Mucosa of descending colon (tissue), 3 donors: ENCODE measurements at regions not wholly inside any gene's neighbourhood (a gene's known extent, or its start where the extent isn't known, plus 50 kb on each side); places are given as distances from the start of the nearest gene placed in this dataset.
A peak's percentile ranks its signal among the peaks of the same experiment; 100 is the strongest.

Experiments
- ATAC-seq: fragments of 200-7000 bp; cut with Tn5 transposase; one replicate; pipeline ENCODE4 v1.9.1; 2020; ENCODE audit warnings: mild to moderate bottlenecking, moderate library complexity
- DNase-seq, 3 donors: peaks; one replicate each; pipeline ENCODE4 v3.0.0-alpha.2; 2020
- H3K36me3 ChIP-seq: fragments of 200-600 bp; one replicate; pipeline ENCODE4 v1.8.0; 2021; ENCODE audit warnings: low read depth, mild to moderate bottlenecking
- H3K4me1 ChIP-seq: fragments of 200-600 bp; one replicate; pipeline ENCODE4 v1.8.0; 2021; ENCODE audit warnings: low read depth, mild to moderate bottlenecking
- H3K4me3 ChIP-seq: fragments of 200-600 bp; one replicate; pipeline ENCODE4 v1.8.0; 2021; ENCODE audit warnings: mild to moderate bottlenecking
- H3K9me3 ChIP-seq: fragments of 200-600 bp; one replicate; pipeline ENCODE4 v1.8.0; 2021; ENCODE audit warnings: mild to moderate bottlenecking
- intact Hi-C, 2 donors: fragments of 100-400 bp; cut with DNase I in 1 of 2; cut with micrococcal nuclease in 1 of 2; formaldehyde crosslinking; loops; one replicate each; pipeline versions ENCODE4 v1.11.0 to v1.11.1; 2022; cut with DNase I, micrococcal nuclease
- TF ChIP-seq, protein P1 (sequence below): fragments of 200-600 bp; IDR thresholded peaks from one replicate; pipeline ENCODE4 v1.8.0; 2022; ENCODE audit warnings: antibody characterized with exemption, mild to moderate bottlenecking
- donor health status: DM: no; HTN: no; CAD: no; lungs with moderate emphysema.
- donor health status: DM: no; HTN: no; CAD: no.
- donor health status: DM: no; HTN: yes; CAD: no.

DNA sequence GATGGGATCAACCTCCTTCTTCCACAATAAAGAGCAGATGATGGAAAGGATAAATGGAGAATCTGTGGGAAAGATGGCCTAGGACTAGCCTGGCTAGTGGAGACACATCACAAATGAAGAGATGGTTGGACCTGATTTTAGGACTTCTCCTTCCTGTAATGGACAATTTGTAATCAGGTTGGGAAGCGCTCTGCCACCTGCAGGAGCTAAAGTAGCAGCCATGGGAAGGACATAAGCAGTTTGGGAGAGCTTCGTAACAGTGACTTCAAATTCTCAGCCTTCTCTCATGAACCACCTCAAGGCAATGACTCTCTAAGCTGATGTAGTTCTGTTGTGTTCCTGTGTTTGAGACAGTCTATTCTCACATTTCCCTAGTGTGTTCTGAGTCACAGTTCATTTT, 137.9 kb upstream of the BMP2 start:
- TF ChIP-seq, protein P1, sequence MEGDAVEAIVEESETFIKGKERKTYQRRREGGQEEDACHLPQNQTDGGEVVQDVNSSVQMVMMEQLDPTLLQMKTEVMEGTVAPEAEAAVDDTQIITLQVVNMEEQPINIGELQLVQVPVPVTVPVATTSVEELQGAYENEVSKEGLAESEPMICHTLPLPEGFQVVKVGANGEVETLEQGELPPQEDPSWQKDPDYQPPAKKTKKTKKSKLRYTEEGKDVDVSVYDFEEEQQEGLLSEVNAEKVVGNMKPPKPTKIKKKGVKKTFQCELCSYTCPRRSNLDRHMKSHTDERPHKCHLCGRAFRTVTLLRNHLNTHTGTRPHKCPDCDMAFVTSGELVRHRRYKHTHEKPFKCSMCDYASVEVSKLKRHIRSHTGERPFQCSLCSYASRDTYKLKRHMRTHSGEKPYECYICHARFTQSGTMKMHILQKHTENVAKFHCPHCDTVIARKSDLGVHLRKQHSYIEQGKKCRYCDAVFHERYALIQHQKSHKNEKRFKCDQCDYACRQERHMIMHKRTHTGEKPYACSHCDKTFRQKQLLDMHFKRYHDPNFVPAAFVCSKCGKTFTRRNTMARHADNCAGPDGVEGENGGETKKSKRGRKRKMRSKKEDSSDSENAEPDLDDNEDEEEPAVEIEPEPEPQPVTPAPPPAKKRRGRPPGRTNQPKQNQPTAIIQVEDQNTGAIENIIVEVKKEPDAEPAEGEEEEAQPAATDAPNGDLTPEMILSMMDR: no peak
- Histone ChIP-seq H3K36me3 (no peaks in the 10 kb centered on the region), H3K9me3 (no peaks in the 10 kb centered on the region), H3K4me3 (no peak overlapping the region), H3K4me1 (no peaks in the 10 kb centered on the region)
- no peak for DNase-seq
- intact Hi-C loops: no loop called here
- no peak for ATAC-seq

DNA sequence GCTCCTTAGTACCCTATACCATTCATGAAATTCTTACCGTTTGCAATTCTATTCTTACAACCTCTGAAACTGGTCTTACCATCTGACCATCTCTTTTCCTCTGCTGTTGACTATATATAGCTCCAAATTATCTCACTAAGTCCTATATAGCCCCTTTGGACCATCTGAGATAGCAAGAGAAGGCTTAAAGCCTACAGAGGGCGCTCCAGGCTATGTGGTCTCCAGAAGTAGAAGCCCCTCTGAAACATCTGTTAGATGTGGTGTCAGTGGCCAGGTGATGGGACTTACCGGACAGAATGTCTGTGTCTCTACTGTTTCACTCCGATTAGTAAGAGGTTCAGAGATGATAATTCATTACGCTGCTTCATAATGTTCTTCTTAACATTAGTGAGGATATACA, 140.7 kb upstream of the BMP2 start:
- Histone ChIP-seq H3K4me1 (no peaks in the 10 kb centered on the region), H3K36me3 (no peaks in the 10 kb centered on the region), H3K9me3 (no peaks in the 10 kb centered on the region), H3K4me3 (no peak overlapping the region)
- TF ChIP-seq, protein P1: no peak
- intact Hi-C loops: no loop called here
- no peak for DNase-seq
- ATAC-seq: no peak

DNA sequence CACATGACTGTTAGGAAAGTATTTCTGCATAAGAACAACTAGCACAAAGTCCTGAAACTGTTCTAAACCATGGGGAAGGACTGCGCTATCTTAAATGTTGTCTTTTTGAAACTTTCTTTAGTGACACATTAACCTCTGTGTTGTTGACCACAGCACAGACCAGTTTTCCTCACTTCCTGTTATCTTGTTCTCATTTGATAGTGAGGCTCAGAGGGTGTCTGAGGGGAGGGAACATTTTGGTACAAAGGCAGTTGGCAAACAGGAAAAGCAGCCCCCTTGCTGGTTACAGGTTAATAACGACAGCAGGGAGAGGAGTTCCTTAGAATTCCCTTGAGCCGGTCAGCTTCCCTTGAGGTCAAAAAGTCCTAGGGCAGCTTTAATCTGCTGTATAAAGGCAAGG, 143.5 kb upstream of the BMP2 start:
- ATAC-seq (peak; percentile 81), DNase-seq (no peak)
- no peaks in the 10 kb centered on the region for H3K4me1 ChIP-seq
- H3K4me3 ChIP-seq: no peak overlapping the region
- intact Hi-C loops: no loop called here
- TF ChIP-seq, protein P1: no peak
- no peaks in the 10 kb centered on the region for H3K36me3 ChIP-seq
- H3K9me3 ChIP-seq: no peaks in the 10 kb centered on the region

DNA sequence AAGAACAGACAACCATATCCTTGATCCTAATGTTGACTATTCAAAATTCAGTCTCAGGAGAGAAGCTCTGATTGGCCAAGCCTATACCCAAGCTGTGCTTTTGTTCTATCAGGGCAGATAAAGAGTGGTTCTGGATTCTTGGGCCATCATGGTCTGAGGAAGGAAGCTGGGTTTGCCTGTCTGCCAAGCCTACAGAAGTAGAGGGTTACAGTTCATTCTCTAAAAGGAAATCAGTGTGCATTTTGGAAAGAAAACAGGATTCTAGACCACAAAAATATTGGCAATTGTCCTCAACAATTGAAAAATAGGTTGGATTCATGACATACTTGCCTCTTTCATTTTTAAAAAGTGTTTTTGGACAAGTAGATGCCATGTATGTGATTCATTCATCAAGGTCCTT, 145.4 kb upstream of the BMP2 start:
- intact Hi-C loops: no loop called here
- H3K4me1 ChIP-seq: no peaks in the 10 kb centered on the region
- TF ChIP-seq, protein P1: no peak
- H3K9me3 ChIP-seq: no peaks in the 10 kb centered on the region
- no peak for ATAC-seq
- H3K36me3 ChIP-seq: no peaks in the 10 kb centered on the region
- no peak for DNase-seq
- H3K4me3 ChIP-seq: no peak overlapping the region

DNA sequence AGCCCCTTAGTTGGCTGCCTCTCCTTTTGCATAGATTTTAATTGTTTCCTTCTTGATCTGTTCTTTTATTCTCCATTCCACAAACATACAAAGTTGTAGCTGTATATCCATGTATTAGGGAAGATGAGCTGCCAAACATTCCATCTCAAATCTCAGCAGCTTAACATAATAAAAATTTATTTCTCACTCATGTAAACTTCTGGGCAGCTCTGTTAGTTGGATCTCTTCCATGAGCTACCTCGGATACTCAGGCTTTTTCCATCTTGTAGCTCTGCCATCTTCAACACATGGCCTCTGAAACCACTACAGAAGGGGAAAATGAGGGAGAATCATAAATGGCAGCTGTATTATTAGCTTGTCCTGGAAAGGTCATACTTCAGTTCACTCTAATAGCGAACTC, 149.4 kb upstream of the BMP2 start:
- H3K4me1 ChIP-seq: no peaks in the 10 kb centered on the region
- DNase-seq: no peak
- TF ChIP-seq, protein P1: no peak
- no peak overlapping the region for H3K4me3 ChIP-seq
- H3K9me3 ChIP-seq: no peaks in the 10 kb centered on the region
- no peaks in the 10 kb centered on the region for H3K36me3 ChIP-seq
- ATAC-seq: no peak
- intact Hi-C loops: no loop called here

DNA sequence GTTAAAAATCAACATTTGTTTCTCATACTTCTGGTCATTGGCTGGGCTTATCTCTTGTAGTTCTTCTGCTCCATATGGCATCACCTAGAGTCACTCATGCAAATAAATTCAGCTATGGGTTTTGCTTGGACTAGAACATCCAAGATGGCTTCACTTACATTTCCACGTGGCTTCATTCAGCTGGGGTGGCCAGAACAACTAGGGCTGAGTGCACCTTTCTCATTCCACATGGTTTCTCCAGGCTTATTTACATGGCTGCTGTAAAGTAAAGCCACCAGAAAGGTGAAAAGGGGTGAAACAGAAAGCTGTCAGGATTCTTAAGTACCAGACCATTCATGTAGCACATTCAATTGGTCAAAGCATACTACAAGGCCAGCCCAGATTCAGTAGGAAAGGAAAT, 151.1 kb upstream of the BMP2 start:
- Histone ChIP-seq H3K9me3 (no peaks in the 10 kb centered on the region), H3K36me3 (no peaks in the 10 kb centered on the region), H3K4me1 (no peaks in the 10 kb centered on the region), H3K4me3 (no peak overlapping the region)
- intact Hi-C loops: no loop called here
- ATAC-seq (no peak), DNase-seq (no peak)
- TF ChIP-seq, protein P1: no peak
